ENCODE measurements at regions not wholly inside any gene's neighbourhood (a gene's known extent, or its start where the extent isn't known, plus 50 kb on each side); places are given as distances from the start of the nearest gene placed in this dataset.

DNA sequence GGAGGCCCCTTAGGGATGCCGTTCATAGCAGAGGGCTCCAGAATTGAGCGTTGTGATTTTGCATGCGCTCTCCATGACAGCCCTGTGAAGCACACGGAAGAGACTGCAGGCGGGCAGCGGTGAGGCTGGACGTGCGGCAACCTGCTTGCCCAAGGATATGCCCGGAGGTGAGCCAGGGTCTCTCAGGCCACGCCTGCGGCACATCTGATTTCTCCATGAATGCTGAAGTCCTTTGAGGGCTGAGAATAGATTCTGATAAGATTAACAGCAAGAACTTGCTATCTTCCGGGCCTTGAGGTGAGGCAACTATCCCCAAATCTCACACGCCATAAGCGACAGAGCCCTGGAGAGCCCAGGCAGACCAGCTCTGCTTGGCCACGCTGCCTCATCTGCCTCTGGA, 55.6 kb upstream of the LAMA1 start:
- TF ChIP-seq, protein P1, sequence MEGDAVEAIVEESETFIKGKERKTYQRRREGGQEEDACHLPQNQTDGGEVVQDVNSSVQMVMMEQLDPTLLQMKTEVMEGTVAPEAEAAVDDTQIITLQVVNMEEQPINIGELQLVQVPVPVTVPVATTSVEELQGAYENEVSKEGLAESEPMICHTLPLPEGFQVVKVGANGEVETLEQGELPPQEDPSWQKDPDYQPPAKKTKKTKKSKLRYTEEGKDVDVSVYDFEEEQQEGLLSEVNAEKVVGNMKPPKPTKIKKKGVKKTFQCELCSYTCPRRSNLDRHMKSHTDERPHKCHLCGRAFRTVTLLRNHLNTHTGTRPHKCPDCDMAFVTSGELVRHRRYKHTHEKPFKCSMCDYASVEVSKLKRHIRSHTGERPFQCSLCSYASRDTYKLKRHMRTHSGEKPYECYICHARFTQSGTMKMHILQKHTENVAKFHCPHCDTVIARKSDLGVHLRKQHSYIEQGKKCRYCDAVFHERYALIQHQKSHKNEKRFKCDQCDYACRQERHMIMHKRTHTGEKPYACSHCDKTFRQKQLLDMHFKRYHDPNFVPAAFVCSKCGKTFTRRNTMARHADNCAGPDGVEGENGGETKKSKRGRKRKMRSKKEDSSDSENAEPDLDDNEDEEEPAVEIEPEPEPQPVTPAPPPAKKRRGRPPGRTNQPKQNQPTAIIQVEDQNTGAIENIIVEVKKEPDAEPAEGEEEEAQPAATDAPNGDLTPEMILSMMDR (conservative IDR thresholded peaks at IDR 0.05; ENCODE audit: low read depth, low read length) = no peak
- no peak for TF ChIP-seq EZH2 (IDR thresholded peaks at IDR 0.05; ENCODE audit: borderline replicate concordance, low read depth, low read length, poor library complexity, severe bottlenecking)

Data from A673 (cell line).